OCI-LY7 (cell line): ENCODE measurements at regions not wholly inside any gene's neighbourhood (a gene's known extent, or its start where the extent isn't known, plus 50 kb on each side); places are given as distances from the start of the nearest gene placed in this dataset.

ENCODE experiments used
- EZH2phosphoT487 ChIP-seq: fragments of 200-600 bp; sonication (generic); IDR thresholded peaks from 2 replicates; pipeline ENCODE4 v1.6.1; 2018; ENCODE audit warnings: low read depth, borderline replicate concordance, mild to moderate bottlenecking, mixed run types, antibody characterized with exemption, low read length, moderate library complexity, mixed read lengths
- TF ChIP-seq, protein P1 (sequence below): fragments of 200-600 bp; sonication (generic); conservative IDR thresholded peaks from 2 replicates; pipeline ENCODE4 v1.5.1; 2014; ENCODE audit warnings: mild to moderate bottlenecking, antibody characterized with exemption, low read length, moderate library complexity, mixed read lengths

DNA sequence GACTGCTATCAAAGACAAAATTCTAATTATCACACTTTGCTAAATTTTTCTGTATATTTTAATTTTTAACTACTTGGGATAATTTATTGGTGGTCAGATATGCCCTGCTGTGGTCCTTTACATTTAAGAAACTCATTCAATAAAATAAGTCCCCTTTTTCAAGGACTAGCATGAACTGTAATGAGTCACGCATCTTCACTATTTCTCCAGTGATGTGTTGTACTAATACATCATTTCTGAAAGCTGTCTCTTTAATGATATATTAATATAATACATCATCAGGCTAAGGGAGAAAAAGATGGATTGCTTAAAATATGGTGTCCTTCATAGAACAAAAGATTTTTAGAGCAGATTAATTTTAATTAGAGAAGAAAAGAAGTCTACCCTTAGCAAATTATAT, 901.4 kb downstream of the DIPK2A start:
- TF ChIP-seq, protein P1, sequence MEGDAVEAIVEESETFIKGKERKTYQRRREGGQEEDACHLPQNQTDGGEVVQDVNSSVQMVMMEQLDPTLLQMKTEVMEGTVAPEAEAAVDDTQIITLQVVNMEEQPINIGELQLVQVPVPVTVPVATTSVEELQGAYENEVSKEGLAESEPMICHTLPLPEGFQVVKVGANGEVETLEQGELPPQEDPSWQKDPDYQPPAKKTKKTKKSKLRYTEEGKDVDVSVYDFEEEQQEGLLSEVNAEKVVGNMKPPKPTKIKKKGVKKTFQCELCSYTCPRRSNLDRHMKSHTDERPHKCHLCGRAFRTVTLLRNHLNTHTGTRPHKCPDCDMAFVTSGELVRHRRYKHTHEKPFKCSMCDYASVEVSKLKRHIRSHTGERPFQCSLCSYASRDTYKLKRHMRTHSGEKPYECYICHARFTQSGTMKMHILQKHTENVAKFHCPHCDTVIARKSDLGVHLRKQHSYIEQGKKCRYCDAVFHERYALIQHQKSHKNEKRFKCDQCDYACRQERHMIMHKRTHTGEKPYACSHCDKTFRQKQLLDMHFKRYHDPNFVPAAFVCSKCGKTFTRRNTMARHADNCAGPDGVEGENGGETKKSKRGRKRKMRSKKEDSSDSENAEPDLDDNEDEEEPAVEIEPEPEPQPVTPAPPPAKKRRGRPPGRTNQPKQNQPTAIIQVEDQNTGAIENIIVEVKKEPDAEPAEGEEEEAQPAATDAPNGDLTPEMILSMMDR: no peak
- no peak for TF ChIP-seq EZH2phosphoT487
